ENCODE measurements at regions not wholly inside any gene's neighbourhood (a gene's known extent, or its start where the extent isn't known, plus 50 kb on each side); places are given as distances from the start of the nearest gene placed in this dataset.

- TF ChIP-seq CTCF (conservative IDR thresholded peaks at IDR 0.05): no peak
- no peak for DNase-seq (ENCODE audit: extremely low spot score, unreplicated experiment)
- no peak overlapping the region for H3K4me3 Mint-ChIP-seq
- no peaks in the 10 kb centered on the region for H3K27me3 Mint-ChIP-seq
- H3K4me1 Mint-ChIP-seq (ENCODE audit: unreplicated experiment): peaks cover 34% of the 10 kb centered on the region
- H3K27ac Mint-ChIP-seq: no peak overlapping the region
- H3K36me3 Mint-ChIP-seq: no peaks in the 10 kb centered on the region
- H3K9me3 Mint-ChIP-seq: peaks cover 8% of the 10 kb centered on the region
Measured at GRCh38 chr5:74497706-74498105, 142.8 kb downstream of the ENC1 start.

DNA sequence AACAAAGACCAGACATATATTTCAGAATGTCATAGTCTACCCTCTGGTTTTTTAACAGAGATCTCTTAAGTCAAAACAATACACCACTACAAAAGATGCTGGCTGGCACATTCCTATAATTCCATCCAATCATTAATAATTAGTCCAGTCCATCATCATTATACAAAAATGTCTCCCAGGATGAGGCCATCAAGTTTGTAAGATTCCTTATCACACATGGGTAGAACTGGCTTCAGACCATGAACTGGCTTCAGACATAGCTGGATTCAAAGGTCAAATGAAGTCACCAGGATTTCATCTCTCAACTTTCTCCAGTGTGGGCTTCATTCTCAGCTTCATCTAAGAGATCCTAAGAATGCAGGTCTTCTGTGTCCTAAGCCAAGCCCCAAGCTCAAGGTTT, 147.1 kb downstream of the ENC1 start:
- no peaks in the 10 kb centered on the region for H3K27me3 Mint-ChIP-seq
- no peaks in the 10 kb centered on the region for H3K36me3 Mint-ChIP-seq
- no peak for TF ChIP-seq CTCF (conservative IDR thresholded peaks at IDR 0.05)
- H3K4me1 Mint-ChIP-seq (ENCODE audit: unreplicated experiment): peaks cover 13% of the 10 kb centered on the region
- DNase-seq (ENCODE audit: extremely low spot score, unreplicated experiment): no peak
- H3K4me3 Mint-ChIP-seq: no peak overlapping the region
- H3K27ac Mint-ChIP-seq: no peak overlapping the region
- peaks cover 8% of the 10 kb centered on the region for H3K9me3 Mint-ChIP-seq

- Mint-ChIP-seq H3K36me3 (no peaks in the 10 kb centered on the region), H3K4me3 (no peak overlapping the region), H3K27ac (no peak overlapping the region), H3K27me3 (no peaks in the 10 kb centered on the region), H3K4me1 (ENCODE audit: unreplicated experiment) (peaks cover 13% of the 10 kb centered on the region), H3K9me3 (peaks cover 8% of the 10 kb centered on the region)
- TF ChIP-seq CTCF (conservative IDR thresholded peaks at IDR 0.05): no peak
- no peak for DNase-seq (ENCODE audit: extremely low spot score, unreplicated experiment)
Measured at GRCh38 chr5:74492230-74492629, 148.3 kb downstream of the ENC1 start.

DNA sequence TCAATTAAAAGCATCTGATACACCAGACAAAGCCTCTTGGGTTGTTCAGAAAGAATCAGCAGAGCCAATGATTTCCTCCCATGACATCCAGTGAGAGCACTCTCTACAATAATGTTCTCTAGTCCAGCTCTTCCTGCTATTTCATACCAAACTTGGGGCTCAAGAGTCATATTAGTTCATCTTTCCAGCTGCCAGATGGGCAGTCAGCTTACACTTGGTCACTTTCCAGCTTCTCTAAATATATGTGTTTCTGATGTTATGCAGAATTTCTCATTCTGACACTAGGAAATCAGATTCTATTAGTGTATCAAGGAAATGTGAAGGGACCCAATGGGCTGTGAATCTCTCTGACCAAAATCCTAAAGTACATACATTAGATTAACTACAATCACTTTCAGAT, 148.9 kb downstream of the ENC1 start:
- TF ChIP-seq CTCF (conservative IDR thresholded peaks at IDR 0.05): no peak
- H3K4me3 Mint-ChIP-seq: no peak overlapping the region
- DNase-seq (ENCODE audit: extremely low spot score, unreplicated experiment): no peak
- H3K9me3 Mint-ChIP-seq: peaks cover 8% of the 10 kb centered on the region
- H3K27ac Mint-ChIP-seq: no peak overlapping the region
- peaks cover 13% of the 10 kb centered on the region for H3K4me1 Mint-ChIP-seq (ENCODE audit: unreplicated experiment)
- no peaks in the 10 kb centered on the region for H3K36me3 Mint-ChIP-seq
- H3K27me3 Mint-ChIP-seq: no peaks in the 10 kb centered on the region

GRCh38 chr5:74490814-74491213, 149.7 kb downstream of the ENC1 start:
- no peak overlapping the region for H3K4me3 Mint-ChIP-seq
- DNase-seq (ENCODE audit: extremely low spot score, unreplicated experiment): no peak
- no peak overlapping the region for H3K27ac Mint-ChIP-seq
- no peaks in the 10 kb centered on the region for H3K36me3 Mint-ChIP-seq
- TF ChIP-seq CTCF (conservative IDR thresholded peaks at IDR 0.05): no peak
- no peaks in the 10 kb centered on the region for H3K27me3 Mint-ChIP-seq
- H3K9me3 Mint-ChIP-seq: peaks cover 8% of the 10 kb centered on the region
- peaks cover 13% of the 10 kb centered on the region for H3K4me1 Mint-ChIP-seq (ENCODE audit: unreplicated experiment)

DNA sequence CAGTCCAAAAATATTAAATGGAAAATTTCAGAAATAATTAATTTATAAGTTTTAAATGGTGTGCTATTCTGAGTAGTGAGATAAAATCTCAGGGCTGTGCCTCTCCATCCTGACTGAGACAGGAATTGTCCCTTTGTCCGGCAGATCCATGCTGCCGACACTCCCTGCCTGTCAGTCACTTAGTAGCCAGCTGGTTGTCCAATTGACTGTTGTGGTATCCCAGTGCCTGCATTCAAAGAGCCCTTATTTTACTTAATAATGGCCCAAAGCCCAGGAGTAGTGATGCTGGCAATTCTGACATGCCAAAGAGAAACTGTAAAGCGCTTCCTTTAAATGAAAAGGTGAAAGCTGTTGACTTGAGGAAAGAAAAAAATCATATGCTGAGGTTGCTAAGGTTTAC, 157.5 kb downstream of the ENC1 start:
- Mint-ChIP-seq H3K9me3 (no peaks in the 10 kb centered on the region), H3K4me3 (no peak overlapping the region), H3K36me3 (no peaks in the 10 kb centered on the region), H3K27me3 (peaks cover 3% of the 10 kb centered on the region), H3K4me1 (ENCODE audit: unreplicated experiment) (peaks cover 17% of the 10 kb centered on the region), H3K27ac (no peak overlapping the region)
- DNase-seq (ENCODE audit: extremely low spot score, unreplicated experiment): no peak
- TF ChIP-seq CTCF (conservative IDR thresholded peaks at IDR 0.05): no peak

Data from type B pancreatic cell (in vitro differentiated cells).